Activated CD8-positive, alpha-beta T cell treated with anti-CD3 and anti-CD28 coated beads for 36 hours (primary cell): ENCODE measurements at regions not wholly inside any gene's neighbourhood (a gene's known extent, or its start where the extent isn't known, plus 50 kb on each side); places are given as distances from the start of the nearest gene placed in this dataset.
"Not testable (repeated sequence)": the region's sequence is repeated elsewhere in the genome, so short reads cannot be mapped to it uniquely, and the experiment has no call there.

Experiments
- ATAC-seq: fragments of 200-7000 bp; cut with Tn5 transposase; one replicate; pipeline ENCODE4 v1.10.0; 2021; ENCODE audit warnings: mild to moderate bottlenecking, moderate library complexity
- CTCF ChIA-PET: fragments of 350-600 bp; sonication (Branson Sonifier 250); formaldehyde crosslinking; loops from one replicate; lab custom pipeline; 2021; ENCODE audit warnings: antibody characterized with exemption; lab: Charles Lee
- POLR2A ChIA-PET: fragments of 350-600 bp; sonication (Branson Sonifier 250); formaldehyde crosslinking; loops from one replicate; lab custom pipeline; 2021; ENCODE audit warnings: antibody characterized with exemption; lab: Charles Lee
- DNase-seq: peaks from one replicate; pipeline ENCODE4 v3.0.0-alpha.2; 2020
- H3K27ac Mint-ChIP-seq: one replicate; pipeline ENCODE4 v1.8.0; 2021; ENCODE audit warnings: mild to moderate bottlenecking, mixed read lengths
- H3K27me3 Mint-ChIP-seq: one replicate; pipeline ENCODE4 v1.8.0; 2021; ENCODE audit warnings: mixed read lengths
- H3K36me3 Mint-ChIP-seq: one replicate; pipeline ENCODE4 v1.8.0; 2021; ENCODE audit warnings: low read depth, mixed read lengths
- H3K4me1 Mint-ChIP-seq: one replicate; pipeline ENCODE4 v1.8.0; 2021; ENCODE audit warnings: low read depth, mixed read lengths
- H3K4me3 Mint-ChIP-seq: one replicate; pipeline ENCODE4 v1.8.0; 2021; ENCODE audit warnings: mild to moderate bottlenecking, moderate library complexity, mixed read lengths
- H3K9me3 Mint-ChIP-seq: one replicate; pipeline ENCODE4 v1.8.0; 2021; ENCODE audit warnings: mixed read lengths
- intact Hi-C: fragments of 100-400 bp; cut with micrococcal nuclease; formaldehyde crosslinking; loops from one replicate; pipeline ENCODE4 v1.10.0; 2022

DNA sequence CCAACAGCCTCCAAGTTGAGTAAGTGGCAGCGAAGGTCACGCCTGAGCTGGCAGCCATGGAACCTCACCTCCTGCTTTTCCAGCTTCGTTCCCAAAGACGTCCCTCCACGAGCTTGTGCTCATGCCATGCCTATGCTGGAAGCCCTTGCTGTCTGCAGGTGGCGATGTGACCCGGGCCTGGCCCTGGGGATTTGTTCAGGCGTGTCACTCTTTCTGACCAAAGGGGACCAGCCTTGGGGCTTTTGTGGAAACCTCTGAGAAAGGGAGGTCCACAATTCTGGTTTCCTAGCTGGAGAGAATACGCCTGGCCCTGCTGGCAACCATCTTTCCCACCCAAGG lies 183.4 kb downstream of the TRIM43 start:
- POLR2A ChIA-PET, H3K4me3 Mint-ChIP-seq: not testable (repeated sequence)
- peak; percentile 47 for ATAC-seq

More for the DNA sequence above, 183.4 kb downstream of the TRIM43 start:
- DNase-seq, H3K27me3 Mint-ChIP-seq, intact Hi-C loops, H3K36me3 Mint-ChIP-seq, CTCF ChIA-PET, H3K27ac Mint-ChIP-seq, H3K4me1 Mint-ChIP-seq, H3K9me3 Mint-ChIP-seq: not testable (repeated sequence)
